SH-SY5Y (cell line): ENCODE measurements at regions not wholly inside any gene's neighbourhood (a gene's known extent, or its start where the extent isn't known, plus 50 kb on each side); places are given as distances from the start of the nearest gene placed in this dataset.
A peak's percentile ranks its signal among the peaks of the same experiment; 100 is the strongest.

Experiments used
- GATA2 ChIP-seq: IDR thresholded peaks from 2 replicates; pipeline ENCODE4 v1.6.1; 2011; ENCODE audit warnings: mild to moderate bottlenecking, low read depth, low read length
- GATA3 ChIP-seq: IDR thresholded peaks from 2 replicates; pipeline ENCODE4 v1.6.1; 2011; ENCODE audit warnings: low read depth, mild to moderate bottlenecking, low read length, moderate library complexity

GRCh38 chr11:81869351-81870065, 864.2 kb downstream of the FAM181B start:
- no peak for TF ChIP-seq GATA2
- no peak for TF ChIP-seq GATA3

GRCh38 chr11:81866896-81867295, 866.8 kb downstream of the FAM181B start:
- TF ChIP-seq GATA3, result no peak
- no peak for TF ChIP-seq GATA2

DNA sequence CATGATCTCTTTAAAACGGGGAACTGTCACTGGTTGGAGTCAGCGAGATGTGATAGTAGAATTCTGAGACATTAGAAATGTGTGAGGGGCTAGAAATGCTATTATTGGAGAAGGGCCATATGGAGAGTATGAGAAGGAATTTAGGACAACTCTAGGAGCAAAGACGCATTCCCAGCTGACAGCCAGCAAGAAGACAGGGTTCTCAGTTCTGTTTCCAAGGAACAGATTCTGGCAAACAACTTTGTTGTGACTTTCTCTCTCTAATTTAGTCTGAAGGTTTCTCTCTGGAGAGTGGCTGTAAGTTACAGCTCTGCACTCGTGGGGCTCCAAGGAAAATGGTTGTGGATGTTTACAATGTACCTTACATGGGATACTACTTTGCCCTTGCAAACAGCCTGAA, 876.3 kb downstream of the FAM181B start:
- TF ChIP-seq GATA3 (no peak), GATA2 (no peak)

DNA sequence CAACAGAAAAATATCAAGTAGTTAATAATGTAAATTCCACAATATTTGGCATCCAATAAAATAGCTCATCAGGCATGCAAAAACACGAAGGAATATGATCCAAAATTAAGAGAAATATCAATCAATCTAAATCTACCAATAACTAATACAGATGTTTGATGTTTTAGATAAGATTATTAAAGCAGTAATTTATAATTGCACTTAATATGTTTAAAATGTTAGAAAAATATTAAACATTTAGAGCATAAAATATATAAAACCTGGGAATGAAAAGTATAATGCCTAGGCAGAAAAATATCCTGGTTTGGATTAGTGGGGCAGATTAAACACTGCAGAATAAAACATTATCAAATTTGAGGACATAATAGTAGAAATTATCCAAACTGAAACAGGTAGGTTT, 879.9 kb downstream of the FAM181B start:
- TF ChIP-seq GATA2, result no peak
- no peak for TF ChIP-seq GATA3

DNA sequence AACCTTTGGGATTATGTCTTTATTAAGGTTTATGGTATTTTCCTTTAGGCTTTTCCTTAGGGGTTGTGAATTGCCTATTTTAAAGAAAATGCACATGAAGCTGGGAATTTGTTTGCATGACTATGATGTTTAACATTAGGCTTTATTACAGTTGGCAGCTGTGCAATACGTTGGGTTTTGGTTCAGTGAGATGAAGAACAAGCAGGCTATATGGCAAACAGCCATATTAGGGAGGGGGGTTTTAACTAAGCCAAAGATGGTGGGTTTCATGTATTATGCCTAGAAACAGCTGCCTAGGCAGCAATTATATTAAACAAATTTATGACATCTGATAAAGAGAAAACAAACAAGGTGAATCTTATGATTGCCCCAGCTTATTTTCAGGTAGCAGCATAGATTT, 880.8 kb downstream of the FAM181B start:
- no peak for TF ChIP-seq GATA2
- no peak for TF ChIP-seq GATA3

GRCh38 chr11:81840380-81840779, 893.3 kb downstream of the FAM181B start:
- no peak for TF ChIP-seq GATA3
- no peak for TF ChIP-seq GATA2

DNA sequence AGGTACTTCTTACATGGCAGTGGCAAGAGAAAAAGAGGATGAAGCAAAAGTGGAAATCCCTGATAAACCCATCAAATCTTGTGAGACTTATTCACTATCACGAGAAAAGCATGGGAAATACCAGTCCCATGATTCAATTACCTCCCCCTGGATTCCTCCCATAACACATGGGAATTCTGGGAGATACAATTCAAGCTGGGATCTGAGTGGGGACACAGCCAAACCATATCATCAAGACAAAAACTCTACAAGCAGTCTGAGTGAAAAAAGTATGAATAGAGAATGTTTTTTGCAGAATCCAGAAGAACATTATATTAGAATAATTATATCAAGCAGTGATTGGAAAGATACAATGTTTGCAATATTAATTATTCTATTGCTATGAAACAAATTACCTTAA, 893.7 kb downstream of the FAM181B start:
- TF ChIP-seq GATA2 (no peak), GATA3 (no peak)

- no peak for TF ChIP-seq GATA3
- TF ChIP-seq GATA2, result no peak
Measured at GRCh38 chr11:81839016-81839415, 894.6 kb downstream of the FAM181B start.

GRCh38 chr11:81829976-81830375, 903.7 kb downstream of the FAM181B start:
- no peak for TF ChIP-seq GATA3
- TF ChIP-seq GATA2, result no peak

DNA sequence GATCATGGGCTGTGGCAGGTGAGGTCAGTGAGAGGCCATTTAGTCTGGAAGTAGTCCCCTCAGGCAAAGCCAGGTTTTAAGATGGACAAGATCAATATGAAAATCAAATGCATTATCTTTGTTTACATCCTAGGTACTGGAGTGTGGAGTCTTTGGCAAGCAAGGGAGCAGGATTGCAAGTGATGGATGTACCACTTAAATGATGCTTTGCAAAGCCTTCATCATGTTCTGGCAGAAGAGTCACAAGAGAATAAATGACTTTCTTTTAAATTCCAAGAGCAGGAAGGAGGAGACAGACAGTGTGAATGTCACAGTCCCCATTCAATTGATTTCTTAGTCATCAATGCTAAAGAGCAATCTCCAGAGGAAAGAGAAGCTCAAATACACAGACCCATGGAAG, 908.3 kb downstream of the FAM181B start:
- no peak for TF ChIP-seq GATA2
- no peak for TF ChIP-seq GATA3

- TF ChIP-seq GATA2 (no peak), GATA3 (no peak)
Measured at GRCh38 chr11:81819462-81819861, 914.2 kb downstream of the FAM181B start.

DNA sequence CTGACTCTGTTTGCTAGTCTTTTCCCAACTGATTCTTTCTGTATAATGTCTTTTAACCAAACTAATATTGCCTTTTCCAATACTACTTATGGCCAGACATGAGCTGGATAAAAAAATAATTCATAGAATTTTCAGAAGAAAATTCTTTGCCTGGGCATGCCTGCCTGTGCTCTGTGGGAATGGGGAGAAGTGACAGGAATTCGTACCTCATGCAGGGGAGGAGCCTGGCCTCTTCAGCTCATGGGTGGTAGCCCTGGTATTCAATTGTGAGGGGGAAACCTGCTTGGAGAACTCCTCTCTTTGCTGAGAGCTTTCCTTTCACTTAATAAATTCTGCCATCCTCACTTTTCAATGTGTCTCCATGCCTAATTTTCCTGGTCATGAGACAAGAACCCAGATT, 928.8 kb downstream of the FAM181B start:
- TF ChIP-seq GATA2 (no peak), GATA3 (no peak)

GRCh38 chr11:81802591-81802990, 931.1 kb downstream of the FAM181B start:
- TF ChIP-seq GATA3 (no peak), GATA2 (no peak)

- TF ChIP-seq GATA3, result no peak
- TF ChIP-seq GATA2, result no peak
Measured at GRCh38 chr11:81792416-81792815, 941.2 kb downstream of the FAM181B start.

DNA sequence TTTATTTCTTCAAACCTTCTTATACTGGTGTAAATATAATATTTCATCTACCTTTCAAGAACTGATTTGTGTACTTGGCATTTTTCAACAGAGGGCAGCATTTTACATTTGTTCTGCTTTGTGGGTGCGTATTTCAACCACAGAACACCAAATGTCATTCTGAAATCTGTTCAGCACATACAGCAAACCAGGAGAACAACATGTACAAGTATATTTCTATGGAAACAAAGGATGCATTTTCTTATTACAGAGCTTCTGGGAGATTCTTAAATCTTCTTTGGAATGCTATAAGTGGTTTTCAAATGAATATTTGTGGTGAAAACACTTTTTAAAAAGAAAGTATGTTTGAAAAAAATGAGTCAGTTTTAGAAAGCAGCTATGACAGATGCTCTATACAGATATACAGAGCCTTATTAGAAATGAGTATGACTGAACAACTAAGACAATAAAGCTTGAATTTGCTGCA, 946.0 kb downstream of the FAM181B start:
- TF ChIP-seq GATA2 (no peak), GATA3 (no peak)

DNA sequence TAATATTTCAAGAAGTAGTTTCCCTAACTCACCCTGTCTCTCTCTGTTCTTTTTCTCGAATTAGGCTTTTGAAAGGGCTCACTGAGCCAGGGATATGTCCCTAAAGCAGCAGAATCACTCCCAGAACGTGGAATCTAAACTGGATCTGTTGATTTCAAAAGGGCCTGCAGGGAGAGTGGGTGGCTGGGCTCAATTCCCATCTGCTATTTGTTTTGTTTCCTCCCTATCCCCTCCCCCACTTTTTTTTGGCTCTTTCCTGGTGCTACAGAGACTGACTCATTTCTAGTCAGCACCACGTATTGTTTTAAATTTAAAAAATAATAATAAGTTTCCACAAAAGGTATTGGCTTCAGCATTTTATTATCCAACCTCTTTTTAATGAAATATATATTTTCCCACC, 961.5 kb downstream of the FAM181B start:
- no peak for TF ChIP-seq GATA3
- peak; percentile 24; the same call in 1 of the 2 replicates for TF ChIP-seq GATA2
